HepG2 (cell line): ENCODE measurements at regions not wholly inside any gene's neighbourhood (a gene's known extent, or its start where the extent isn't known, plus 50 kb on each side); places are given as distances from the start of the nearest gene placed in this dataset.
"Not testable (repeated sequence)": the region's sequence is repeated elsewhere in the genome, so short reads cannot be mapped to it uniquely, and the experiment has no call there.

Experiments used
- ATAC-seq: fragments of 200-7000 bp; cut with Tn5 transposase; 3 replicates; pipeline ENCODE4 v1.9.1; 2020; ENCODE audit warnings: mild to moderate bottlenecking, moderate library complexity
- BruUV-seq: library from RNA; stranded (reverse); fragments of 400-500 nt; replicated peaks from 2 replicates; lab custom pipeline; 2021; lab: Mats Ljungman, UMichigan
- CTCF ChIA-PET: fragments of 300-600 bp; formaldehyde crosslinking; extraction: SDS; loops from one replicate; lab custom pipeline; 2021; ENCODE audit warnings: low total read pairs, inconsistent platforms, low intra/inter-chr PET ratio; lab: Yijun Ruan, JAX
- POLR2A ChIA-PET: fragments of 350-600 bp; sonication (Branson Sonifier 250); formaldehyde crosslinking; loops from one replicate; lab custom pipeline; 2020; ENCODE audit warnings: antibody characterized with exemption, inconsistent platforms; lab: Yijun Ruan, JAX
- DNase-seq: peaks from one replicate; pipeline ENCODE4 v3.0.0-alpha.2; 2015; ENCODE audit warnings: low spot score
- FAIRE-seq: peaks from 3 replicates; lab custom pipeline; 2011; peaks lifted over from hg19 to GRCh38; lab: Jason Lieb, UNC
- H2AFZ ChIP-seq: one replicate; pipeline ENCODE4 v1.6.1; 2011; ENCODE audit warnings: low read length, inconsistent platforms
- H3K27ac ChIP-seq: fragments of 300-600 bp; 3 replicates; pipeline ENCODE4 v1.8.0; 2011; ENCODE audit warnings: mixed run types, mild to moderate bottlenecking, mixed read lengths, low read length, inconsistent platforms; ENCODE audit not compliant: insufficient read depth; ENCODE audit errors: extremely low read length
- H3K27me3 ChIP-seq, 2 experiments: fragments of 200-600 bp in 1 of 2; 2 replicates in 1 of 2; 3 replicates in 1 of 2; pipeline versions ENCODE4 v1.6.0 to v1.8.0; 2011; ENCODE audit warnings: low read length in 2 of 2, mild to moderate bottlenecking in 2 of 2, moderate library complexity in 2 of 2, inconsistent platforms in 1 of 2; ENCODE audit not compliant: insufficient read depth in 2 of 2, control insufficient read depth in 1 of 2
- H3K36me3 ChIP-seq, 2 experiments: fragments of 200-600 bp in 1 of 2; replicated peaks in 1 of 2; 2 replicates in 1 of 2; 3 replicates in 1 of 2; pipeline versions ENCODE4 v1.5.1 to v1.8.0; 2011; ENCODE audit warnings: low read length in 2 of 2, inconsistent platforms in 1 of 2; ENCODE audit not compliant: insufficient read depth in 2 of 2, control insufficient read depth in 1 of 2
- H3K4me1 ChIP-seq: 2 replicates; pipeline ENCODE4 v1.5.1; 2012; ENCODE audit warnings: low read length, inconsistent platforms; ENCODE audit not compliant: insufficient read depth
- H3K4me2 ChIP-seq: 2 replicates; pipeline ENCODE4 v1.6.0; 2011; ENCODE audit warnings: low read depth, low read length, inconsistent platforms
- H3K4me3 ChIP-seq, 3 experiments: fragments of 200-600 bp in 1 of 3; sonication (generic), shearing (Covaris generic) in 1 of 3; replicated peaks in 1 of 3; 2 replicates each; pipeline ENCODE4 v1.5.1; 2011 to 2016; ENCODE audit warnings: low read length in 3 of 3, inconsistent platforms in 2 of 3, low read depth in 2 of 3, mild to moderate bottlenecking in 2 of 3, control low read depth in 1 of 3, mixed read lengths in 1 of 3; ENCODE audit not compliant: insufficient read depth in 1 of 3
- H3K79me2 ChIP-seq: one replicate; pipeline ENCODE4 v1.6.1; 2011; ENCODE audit warnings: low read length, inconsistent platforms; ENCODE audit not compliant: insufficient read depth
- H3K9ac ChIP-seq: 2 replicates; pipeline ENCODE4 v1.6.0; 2011; ENCODE audit warnings: mild to moderate bottlenecking, low read depth, low read length, inconsistent platforms; ENCODE audit not compliant: insufficient read depth
- H3K9me3 ChIP-seq: 2 replicates; pipeline ENCODE4 v1.5.1; 2012; ENCODE audit warnings: mild to moderate bottlenecking, low read length
- H4K20me1 ChIP-seq: 2 replicates; pipeline ENCODE4 v1.6.0; 2011; ENCODE audit warnings: inconsistent platforms, mild to moderate bottlenecking, low read length, moderate library complexity; ENCODE audit not compliant: insufficient read depth
- PCBP1 ChIP-seq: fragments of 200-400 bp; formaldehyde crosslinking; IDR thresholded peaks from 2 replicates; pipeline ENCODE4 v1.6.1; 2017; ENCODE audit warnings: mild to moderate bottlenecking, low read depth, low read length, borderline replicate concordance
- ZBTB40 ChIP-seq, 2 experiments: fragments of 450-650 bp in 1 of 2; sonication (generic) in 1 of 2; formaldehyde crosslinking in 1 of 2; IDR thresholded peaks; 2 replicates each; pipeline versions ENCODE4 v1.6.1 to v1.8.0; 2016 to 2022; ENCODE audit warnings: antibody characterized with exemption in 1 of 2, mild to moderate bottlenecking in 1 of 2, missing genetic modification reagents in 1 of 2
- WGBS: methylation state at CpG from one replicate; pipeline ENCODE4 v1.1.6; 2017; ENCODE audit warnings: low lambda C conversion rate; 5-methylcytosine and 5-hydroxymethylcytosine counted together
- in situ Hi-C: cut with HindIII; loops from 2 replicates; pipeline ENCODE4 v1.10.0; 2017; ENCODE audit warnings: low pct_unique_long_range_greater_than_20kb; ENCODE audit not compliant: extremely low pct_ligation_motif_present
- intact Hi-C: fragments of 100-400 bp; cut with micrococcal nuclease; formaldehyde crosslinking; loops from one replicate; pipeline ENCODE4 v1.10.0; 2022; ENCODE audit not compliant: unreplicated experiment

- H4K20me1 ChIP-seq, BruUV-seq, in situ Hi-C loops, DNase-seq, H3K4me2 ChIP-seq, H3K9ac ChIP-seq, H3K4me3 ChIP-seq, POLR2A ChIA-PET, intact Hi-C loops, ATAC-seq, H3K9me3 ChIP-seq, H3K79me2 ChIP-seq, H3K27ac ChIP-seq, H3K36me3 ChIP-seq, CTCF ChIA-PET, H2AFZ ChIP-seq: not testable (repeated sequence)
- whole genome bisulfite sequencing: 48% methylated on average over 7 of the region's 7 CpGs
- Histone ChIP-seq H3K27me3 (peaks cover 6 to 58% of the 10 kb centered on the region in 2 experiments; a peak in 3 of 5 replicates), H3K4me1 (0 out of 2 replicates have a peak, but pooled peaks cover 12% of the 10 kb centered on the region)
- FAIRE-seq: peak; percentile 30
These were observed 71.3 kb upstream of the SLC22A23 start for GRCh38 chr6:3528081-3528671.

- Histone ChIP-seq H2AFZ (no peak overlapping the region), H3K4me3 (no peak overlapping the region), H3K9me3 (no peaks in the 10 kb centered on the region), H3K9ac (no peak overlapping the region), H3K27ac (no peak overlapping the region), H3K4me1 (0 out of 2 replicates have a peak, but pooled peaks cover 12% of the 10 kb centered on the region), H3K36me3 (no peaks in the 10 kb centered on the region), H3K79me2 (no peaks in the 10 kb centered on the region), H3K4me2 (no peak overlapping the region), H3K27me3 (peaks cover 5 to 56% of the 10 kb centered on the region in 2 experiments; a peak in 4 of 5 replicates)
- in situ Hi-C loops: no loop called here
- no peak for ATAC-seq
- ChIA-PET POLR2A (no interaction called here), CTCF (no interaction called here)
- peak; percentile 61 for TF ChIP-seq ZBTB40 (IDR thresholded peaks at IDR 0.05)
- peak; percentile 98 for TF ChIP-seq ZBTB40 (CRISPR knock-in tag; IDR thresholded peaks at IDR 0.05)
- no peak for TF ChIP-seq PCBP1
- TF ChIP-seq, all 625 proteins: peak for 1
- intact Hi-C loops: no loop called here
- DNase-seq: no peak
- WGBS: 20% methylated on average over 4 of the region's 4 CpGs
- FAIRE-seq: no peak
- BruUV-seq: no TSS peak
- no peaks in the 10 kb centered on the region for H4K20me1 ChIP-seq
These were observed 70.8 kb upstream of the SLC22A23 start for GRCh38 chr6:3527651-3527977.
